ENCODE measurements at regions not wholly inside any gene's neighbourhood (a gene's known extent, or its start where the extent isn't known, plus 50 kb on each side); places are given as distances from the start of the nearest gene placed in this dataset.

GRCh38 chr4:188603646-188604045, 464.4 kb downstream of the TRIML1 start:
- H3K27ac Mint-ChIP-seq, result no peak overlapping the region
- no peak overlapping the region for H3K4me3 Mint-ChIP-seq
- H3K9me3 Mint-ChIP-seq, result peaks cover 20 to 24% of the 10 kb centered on the region in 2 donors
- ATAC-seq (no peak), DNase-seq (no peak)
- no peaks in the 10 kb centered on the region for H3K4me1 Mint-ChIP-seq
- H3K27me3 Mint-ChIP-seq, result no peaks in the 10 kb centered on the region

DNA sequence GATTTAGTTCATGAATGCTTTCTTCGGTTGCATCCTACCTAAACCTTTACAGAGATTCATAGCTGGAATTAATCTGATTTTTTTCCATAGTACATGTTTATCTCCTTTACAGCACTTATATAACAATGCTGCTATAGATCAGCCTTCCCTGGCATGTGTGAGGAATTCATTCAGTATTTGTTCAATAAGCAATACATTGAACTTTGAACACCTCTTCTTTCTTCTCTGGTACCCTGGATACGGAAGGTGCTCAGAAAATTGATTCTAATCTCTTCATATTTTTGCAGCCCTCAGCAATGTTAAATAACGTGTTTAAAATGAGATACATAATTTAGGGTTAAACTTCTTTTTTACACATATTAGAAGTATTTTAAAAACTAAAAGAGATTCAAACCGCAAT, 467.4 kb downstream of the TRIML1 start:
- ATAC-seq, result no peak
- no peak for DNase-seq
- Mint-ChIP-seq H3K27me3 (no peaks in the 10 kb centered on the region), H3K4me1 (no peaks in the 10 kb centered on the region), H3K9me3 (peaks cover 14 to 17% of the 10 kb centered on the region in 2 donors), H3K4me3 (no peak overlapping the region), H3K27ac (no peak overlapping the region)

GRCh38 chr4:188611143-188611542, 471.9 kb downstream of the TRIML1 start:
- no peaks in the 10 kb centered on the region for H3K27me3 Mint-ChIP-seq
- peaks cover 7 to 14% of the 10 kb centered on the region in 2 donors for H3K9me3 Mint-ChIP-seq
- no peak for ATAC-seq
- no peaks in the 10 kb centered on the region for H3K4me1 Mint-ChIP-seq
- H3K27ac Mint-ChIP-seq, result no peak overlapping the region
- DNase-seq, result no peak
- H3K4me3 Mint-ChIP-seq, result no peak overlapping the region

GRCh38 chr4:188612659-188613058, 473.4 kb downstream of the TRIML1 start:
- DNase-seq, result no peak
- no peaks in the 10 kb centered on the region for H3K4me1 Mint-ChIP-seq
- peaks cover 7 to 28% of the 10 kb centered on the region in 2 donors for H3K9me3 Mint-ChIP-seq
- no peak overlapping the region for H3K27ac Mint-ChIP-seq
- H3K27me3 Mint-ChIP-seq, result no peaks in the 10 kb centered on the region
- no peak overlapping the region for H3K4me3 Mint-ChIP-seq
- ATAC-seq, result no peak

DNA sequence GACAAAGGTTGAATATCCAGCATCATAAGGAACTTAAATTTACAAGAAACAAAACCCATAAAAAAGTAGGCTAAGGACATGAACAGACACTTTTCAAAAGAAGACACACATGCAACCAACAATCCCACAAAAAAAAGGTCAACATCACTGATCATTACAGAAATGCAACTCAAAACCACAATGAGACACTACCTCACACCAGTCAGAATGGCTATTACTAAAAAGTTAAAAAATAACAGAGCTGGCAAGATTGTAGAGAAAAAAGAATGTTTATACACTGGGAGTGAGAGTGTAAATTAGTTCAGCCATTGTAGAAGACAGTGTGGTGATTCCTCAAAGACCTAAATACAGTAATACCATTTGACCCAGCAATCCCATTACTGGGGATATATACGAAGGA, 474.7 kb downstream of the TRIML1 start:
- Mint-ChIP-seq H3K4me3 (no peak overlapping the region), H3K9me3 (peaks cover 7 to 28% of the 10 kb centered on the region in 2 donors), H3K4me1 (no peaks in the 10 kb centered on the region), H3K27me3 (no peaks in the 10 kb centered on the region), H3K27ac (no peak overlapping the region)
- ATAC-seq, result no peak
- DNase-seq, result no peak

DNA sequence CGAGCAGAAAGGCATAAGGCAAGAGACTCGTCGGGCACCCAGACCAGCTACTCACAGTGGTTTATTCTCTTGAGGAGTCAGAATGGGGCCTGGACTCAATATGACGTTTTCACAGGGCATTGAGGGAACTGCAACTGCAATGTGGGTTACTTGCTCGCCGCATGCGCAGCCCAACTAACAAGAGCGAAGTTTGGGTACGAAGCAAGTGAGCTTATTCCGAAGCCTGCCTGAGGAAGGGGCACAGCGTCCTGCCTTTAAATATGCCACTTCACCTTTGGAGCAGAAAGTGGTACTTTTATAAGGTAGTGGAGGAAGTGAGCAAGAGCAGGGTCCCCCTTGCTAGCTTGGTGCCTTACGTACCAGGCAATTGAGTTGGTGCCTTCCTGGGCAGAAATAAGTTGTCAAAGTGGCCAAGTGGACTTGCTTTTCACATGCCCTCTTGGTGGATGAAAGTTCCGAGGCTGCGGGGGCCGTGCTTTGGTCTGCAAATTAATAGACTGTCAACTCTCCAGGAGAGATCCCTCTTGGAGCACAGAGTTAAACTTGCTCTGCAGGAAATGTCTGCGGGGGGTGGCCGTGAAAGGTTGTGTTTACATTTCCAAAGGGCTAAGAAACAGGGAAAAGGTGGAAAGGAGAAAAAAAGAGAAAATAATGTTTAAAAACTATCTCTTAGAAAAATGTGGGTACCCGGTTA, 480.4 kb downstream of the TRIML1 start:
- H3K27ac Mint-ChIP-seq, result no peak overlapping the region
- no peak overlapping the region for H3K4me3 Mint-ChIP-seq
- H3K27me3 Mint-ChIP-seq, result no peaks in the 10 kb centered on the region
- H3K9me3 Mint-ChIP-seq, result peaks cover 4 to 34% of the 10 kb centered on the region in 2 donors
- no peaks in the 10 kb centered on the region for H3K4me1 Mint-ChIP-seq
- ATAC-seq (no peak), DNase-seq (no peak)

- no peaks in the 10 kb centered on the region for H3K4me1 Mint-ChIP-seq
- no peak for ATAC-seq
Observed at GRCh38 chr4:188620608-188621007, 481.4 kb downstream of the TRIML1 start.

DNA sequence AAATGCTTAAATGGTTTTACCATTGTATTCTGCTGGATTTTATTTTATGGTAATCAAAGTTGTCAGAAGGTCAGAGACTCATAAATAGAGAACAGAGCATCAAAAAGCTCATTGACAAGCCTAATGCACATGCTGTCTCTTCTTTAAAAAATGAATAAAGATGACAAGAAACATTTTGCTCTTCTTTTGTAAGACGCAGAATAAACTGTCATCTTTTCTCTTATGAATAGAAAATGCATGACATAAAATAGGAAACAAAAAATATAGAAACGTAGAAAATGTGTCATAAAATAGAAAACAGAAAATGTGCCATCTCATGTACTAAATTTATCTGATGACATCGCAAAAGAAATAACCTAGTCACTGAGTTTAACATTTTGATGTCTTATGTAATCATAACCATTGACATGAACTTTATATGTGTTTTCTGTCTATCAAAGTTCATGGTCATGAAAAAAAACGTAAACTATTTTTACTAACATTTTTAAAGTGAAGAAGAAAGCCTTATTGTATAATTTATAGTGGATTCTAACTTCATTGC, 484.1 kb downstream of the TRIML1 start:
- Mint-ChIP-seq H3K4me1 (no peaks in the 10 kb centered on the region), H3K9me3 (peaks cover 9 to 18% of the 10 kb centered on the region in 2 donors), H3K27me3 (no peaks in the 10 kb centered on the region), H3K27ac (no peak overlapping the region), H3K4me3 (no peak overlapping the region)
- ATAC-seq (no peak), DNase-seq (no peak)

More at GRCh38 chr4:188620608-188621007, 481.4 kb downstream of the TRIML1 start:
- Mint-ChIP-seq H3K27ac (no peak overlapping the region), H3K4me3 (no peak overlapping the region), H3K27me3 (no peaks in the 10 kb centered on the region), H3K9me3 (peaks cover 4 to 34% of the 10 kb centered on the region in 2 donors)
- no peak for DNase-seq

DNA sequence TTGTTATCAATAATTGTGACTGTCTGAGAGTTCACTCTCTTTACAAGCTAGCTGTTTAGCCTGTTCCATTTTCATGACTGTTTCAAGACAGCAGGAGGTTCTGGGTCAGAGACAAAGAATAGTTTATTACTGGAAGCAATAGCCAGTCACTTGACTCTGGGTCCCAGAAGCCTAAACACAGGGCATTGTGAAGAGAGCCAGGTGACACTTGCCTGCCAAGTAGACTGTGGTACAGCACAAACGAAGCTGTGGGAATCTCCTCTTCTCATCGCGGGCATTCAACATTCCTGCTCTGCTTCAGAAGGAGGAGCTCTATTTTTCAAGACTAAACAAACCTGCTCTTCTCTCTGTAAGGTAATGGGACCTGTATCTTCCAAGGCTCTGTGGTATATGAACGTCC, 485.1 kb downstream of the TRIML1 start:
- ATAC-seq (no peak), DNase-seq (no peak)
- H3K27me3 Mint-ChIP-seq, result no peaks in the 10 kb centered on the region
- no peak overlapping the region for H3K27ac Mint-ChIP-seq
- H3K4me1 Mint-ChIP-seq, result no peaks in the 10 kb centered on the region
- no peak overlapping the region for H3K4me3 Mint-ChIP-seq
- peaks cover 9 to 16% of the 10 kb centered on the region in 2 donors for H3K9me3 Mint-ChIP-seq

- DNase-seq (no peak), ATAC-seq (no peak)
- H3K27ac Mint-ChIP-seq, result no peak overlapping the region
- H3K4me1 Mint-ChIP-seq, result no peaks in the 10 kb centered on the region
- no peaks in the 10 kb centered on the region for H3K27me3 Mint-ChIP-seq
- peaks cover 16 to 25% of the 10 kb centered on the region in 2 donors for H3K9me3 Mint-ChIP-seq
- no peak overlapping the region for H3K4me3 Mint-ChIP-seq
Observed at GRCh38 chr4:188627892-188628291, 488.7 kb downstream of the TRIML1 start.

GRCh38 chr4:188639479-188640100, 500.3 kb downstream of the TRIML1 start:
- no peak overlapping the region for H3K27ac Mint-ChIP-seq
- no peak for DNase-seq
- H3K27me3 Mint-ChIP-seq, result no peaks in the 10 kb centered on the region
- no peak for ATAC-seq
- peaks cover 11 to 13% of the 10 kb centered on the region in 2 donors for H3K9me3 Mint-ChIP-seq
- H3K4me1 Mint-ChIP-seq, result no peaks in the 10 kb centered on the region
- no peak overlapping the region for H3K4me3 Mint-ChIP-seq

- Mint-ChIP-seq H3K27me3 (no peaks in the 10 kb centered on the region), H3K4me1 (no peaks in the 10 kb centered on the region), H3K4me3 (no peak overlapping the region), H3K27ac (no peak overlapping the region), H3K9me3 (peaks cover 11 to 12% of the 10 kb centered on the region in 2 donors)
- DNase-seq, result no peak
- ATAC-seq, result no peak
Observed at GRCh38 chr4:188647820-188648370, 508.7 kb downstream of the TRIML1 start.

- no peak for ATAC-seq
- no peaks in the 10 kb centered on the region for H3K27me3 Mint-ChIP-seq
- no peak overlapping the region for H3K4me3 Mint-ChIP-seq
- no peak overlapping the region for H3K27ac Mint-ChIP-seq
- DNase-seq, result no peak
- H3K4me1 Mint-ChIP-seq, result no peaks in the 10 kb centered on the region
- peaks cover 13 to 17% of the 10 kb centered on the region in 2 donors for H3K9me3 Mint-ChIP-seq
Observed at GRCh38 chr4:188649635-188650034, 510.4 kb downstream of the TRIML1 start.

DNA sequence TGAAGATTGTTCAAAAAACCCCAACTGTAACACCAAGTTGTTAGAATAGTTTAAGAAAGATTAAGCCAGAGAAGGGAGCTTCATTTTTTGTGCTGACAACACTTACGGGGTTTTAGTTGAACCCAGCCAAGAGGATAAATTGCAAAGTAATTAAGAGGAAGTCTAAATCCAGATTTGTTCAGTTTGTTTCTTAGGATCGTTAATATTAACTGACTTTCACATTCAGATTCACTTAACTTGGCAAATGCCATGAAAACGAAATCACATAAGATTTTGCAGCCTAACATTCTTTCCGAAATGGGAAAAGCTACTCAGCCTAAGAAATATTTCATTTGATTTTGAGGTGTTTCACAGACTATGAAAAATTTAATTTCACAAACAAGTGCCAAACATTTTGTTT, 511.3 kb downstream of the TRIML1 start:
- no peak overlapping the region for H3K4me3 Mint-ChIP-seq
- H3K27ac Mint-ChIP-seq, result no peak overlapping the region
- DNase-seq (no peak), ATAC-seq (no peak)
- no peaks in the 10 kb centered on the region for H3K4me1 Mint-ChIP-seq
- peaks cover 15 to 20% of the 10 kb centered on the region in 2 donors for H3K9me3 Mint-ChIP-seq
- no peaks in the 10 kb centered on the region for H3K27me3 Mint-ChIP-seq

- Mint-ChIP-seq H3K27ac (no peak overlapping the region), H3K4me1 (no peaks in the 10 kb centered on the region), H3K27me3 (no peaks in the 10 kb centered on the region), H3K9me3 (peaks cover 17 to 41% of the 10 kb centered on the region in 2 donors), H3K4me3 (no peak overlapping the region)
- DNase-seq (no peak), ATAC-seq (no peak)
Observed at GRCh38 chr4:188657365-188657764, 518.1 kb downstream of the TRIML1 start.

GRCh38 chr4:188658958-188659522, 519.8 kb downstream of the TRIML1 start:
- Mint-ChIP-seq H3K9me3 (peaks cover 23 to 41% of the 10 kb centered on the region in 2 donors), H3K27ac (peak overlapping the region in 1 of 2 donors; percentile 75), H3K27me3 (no peaks in the 10 kb centered on the region), H3K4me3 (no peak overlapping the region), H3K4me1 (no peaks in the 10 kb centered on the region)
- ATAC-seq (no peak), DNase-seq (no peak)
